ENCODE measurements at regions not wholly inside any gene's neighbourhood (a gene's known extent, or its start where the extent isn't known, plus 50 kb on each side); places are given as distances from the start of the nearest gene placed in this dataset.
"Not testable (repeated sequence)": the region's sequence is repeated elsewhere in the genome, so short reads cannot be mapped to it uniquely, and the experiment has no call there.

DNA sequence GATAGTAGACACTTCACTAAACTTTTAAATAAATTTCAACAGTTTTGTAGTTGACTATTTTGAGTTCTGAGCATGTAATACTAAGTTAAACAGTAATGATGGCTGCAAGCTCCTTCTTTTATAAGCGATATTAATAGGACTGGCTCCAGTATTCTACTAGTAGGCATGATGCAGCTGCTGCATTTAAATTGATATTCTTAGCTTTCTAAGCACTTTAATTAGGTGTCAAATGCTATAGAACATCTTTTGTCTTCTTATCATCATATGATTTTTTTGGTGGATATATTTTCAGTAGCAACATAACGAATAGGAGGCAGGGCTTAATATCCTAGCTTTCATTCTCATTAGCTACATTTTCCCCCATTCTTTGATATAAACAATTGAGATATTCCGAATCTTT lies 141.1 kb downstream of the FBXO4 start:
- no peak for DNase-seq (ENCODE audit: low read depth in 2 of 3, low spot score in 2 of 3)

DNA sequence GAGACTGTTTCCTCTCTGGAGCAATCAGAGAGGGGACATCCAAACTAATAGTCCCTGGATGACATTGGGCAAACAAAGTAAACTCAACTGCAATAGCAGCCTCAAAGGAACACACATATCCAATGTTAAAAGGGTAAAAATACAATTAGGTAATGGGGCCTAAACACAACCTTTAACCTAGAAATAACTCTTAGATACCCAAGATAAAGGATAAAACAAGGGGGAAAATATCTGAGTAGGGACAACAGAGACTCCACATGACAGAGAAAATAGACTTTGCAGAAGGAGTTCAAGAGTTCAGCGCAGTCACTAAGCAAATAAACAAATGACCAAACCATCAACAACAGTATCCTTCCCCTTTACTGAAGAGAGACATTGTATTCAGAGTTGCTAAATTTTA lies 149.3 kb downstream of the FBXO4 start:
- DNase-seq (ENCODE audit: low read depth in 2 of 3, low spot score in 2 of 3) = no peak

DNA sequence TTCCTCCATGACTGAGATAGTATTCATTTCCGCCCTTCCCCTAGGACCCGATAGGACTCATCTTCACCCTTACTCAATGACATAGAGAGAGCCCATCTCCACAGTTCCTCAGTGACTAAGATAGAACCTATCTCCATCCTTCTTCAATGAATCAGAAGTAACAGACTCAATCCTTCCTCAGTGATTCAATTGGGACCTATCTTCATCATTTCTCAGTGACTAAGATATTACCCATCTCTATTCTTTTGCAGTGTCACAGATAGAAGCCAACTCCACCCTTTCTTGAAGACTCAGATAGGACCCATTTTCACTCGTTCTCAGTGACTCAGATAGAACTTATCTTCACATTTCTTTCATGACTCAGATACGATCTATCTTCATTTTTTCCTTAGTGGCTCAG lies 164.6 kb downstream of the FBXO4 start:
- no peak for DNase-seq (ENCODE audit: low read depth in 2 of 3, low spot score in 2 of 3)

DNA sequence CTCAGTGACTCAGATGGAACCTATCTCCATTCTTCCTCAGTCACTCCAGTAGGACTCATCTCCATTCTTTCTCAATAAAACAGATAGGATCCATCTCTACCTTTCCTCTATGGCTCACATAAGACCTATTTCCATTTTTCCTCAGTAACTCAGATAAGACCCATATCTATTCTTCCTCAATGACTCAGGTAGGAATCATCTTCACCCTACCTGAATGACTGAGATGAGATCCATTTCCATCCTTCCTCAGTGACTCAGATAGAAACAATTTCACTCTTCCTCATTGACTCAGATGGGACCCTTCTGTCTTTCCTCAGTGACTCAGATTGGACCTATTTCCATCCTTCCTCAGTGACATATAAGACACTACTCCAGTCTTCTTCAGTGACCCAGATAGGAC lies 165.1 kb downstream of the FBXO4 start:
- no peak for DNase-seq (ENCODE audit: low read depth in 2 of 3, low spot score in 2 of 3)

DNA sequence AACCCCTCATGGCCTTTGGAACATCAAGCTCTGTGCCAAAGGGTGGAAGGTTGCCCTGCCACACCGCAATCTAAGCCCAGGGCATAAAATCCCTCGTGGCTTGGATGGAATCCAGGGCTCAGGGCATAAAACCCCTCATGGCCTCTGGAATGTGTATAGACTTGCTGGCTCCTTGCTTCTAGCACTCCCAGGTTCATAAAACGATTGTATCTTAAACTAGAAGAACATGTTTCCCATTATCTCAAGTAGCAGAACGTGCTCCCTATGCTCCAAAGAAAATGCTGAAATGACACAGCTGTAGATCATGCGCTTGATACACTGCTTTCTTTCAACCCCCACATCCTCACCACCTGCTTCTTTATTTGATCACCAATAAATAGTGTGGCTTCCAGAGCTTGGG lies 174.8 kb downstream of the FBXO4 start:
- DNase-seq (ENCODE audit: low read depth in 2 of 3, low spot score in 2 of 3) = not testable (repeated sequence)

DNA sequence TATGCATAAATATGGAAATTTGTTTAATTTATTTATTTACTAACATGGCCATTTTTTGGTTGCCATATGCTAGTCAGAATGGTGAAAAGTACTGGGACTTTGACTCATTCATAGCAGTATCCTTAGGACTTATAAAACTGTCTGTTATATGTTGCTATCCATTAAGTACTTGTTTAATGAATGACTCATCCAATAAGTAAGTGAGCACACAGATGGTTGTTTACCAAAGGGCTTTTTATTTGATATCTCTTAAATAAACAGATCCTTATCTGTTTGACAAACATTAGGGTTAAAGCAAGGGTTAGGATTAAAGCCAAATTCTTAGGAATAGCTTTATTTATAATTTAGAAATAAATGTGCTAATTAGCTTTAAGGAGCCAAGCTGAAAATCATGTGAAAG lies 183.4 kb downstream of the FBXO4 start:
- no peak for DNase-seq (ENCODE audit: low read depth in 2 of 3, low spot score in 2 of 3)

DNA sequence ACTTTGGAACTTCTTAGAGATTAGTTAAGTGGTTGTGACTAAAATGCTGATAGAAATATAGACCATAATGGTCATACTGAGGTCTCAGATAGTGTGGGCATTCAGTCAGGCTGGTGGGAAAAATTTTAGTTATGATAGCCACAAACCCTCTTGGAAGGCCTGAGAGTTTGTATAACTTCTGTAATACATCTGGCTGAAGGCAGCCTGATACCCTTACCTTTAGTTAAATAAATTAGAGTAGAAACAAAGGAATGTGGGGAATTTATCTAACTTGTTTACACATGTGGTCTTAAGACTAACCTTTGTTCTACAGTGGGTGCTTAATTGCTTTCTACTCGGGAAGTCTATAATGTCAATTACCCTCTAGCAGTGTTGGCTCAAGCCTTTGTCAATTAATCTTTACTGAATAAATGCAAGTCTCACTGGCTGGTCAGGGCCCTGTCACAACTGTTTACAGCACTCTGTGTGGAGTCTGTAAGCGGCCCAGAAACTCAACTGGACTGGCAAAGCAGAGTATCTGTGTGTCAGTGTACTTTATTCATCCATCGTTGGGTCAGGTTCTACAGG lies 184.0 kb downstream of the FBXO4 start:
- no peak for DNase-seq (ENCODE audit: low read depth in 2 of 3, low spot score in 2 of 3)

DNA sequence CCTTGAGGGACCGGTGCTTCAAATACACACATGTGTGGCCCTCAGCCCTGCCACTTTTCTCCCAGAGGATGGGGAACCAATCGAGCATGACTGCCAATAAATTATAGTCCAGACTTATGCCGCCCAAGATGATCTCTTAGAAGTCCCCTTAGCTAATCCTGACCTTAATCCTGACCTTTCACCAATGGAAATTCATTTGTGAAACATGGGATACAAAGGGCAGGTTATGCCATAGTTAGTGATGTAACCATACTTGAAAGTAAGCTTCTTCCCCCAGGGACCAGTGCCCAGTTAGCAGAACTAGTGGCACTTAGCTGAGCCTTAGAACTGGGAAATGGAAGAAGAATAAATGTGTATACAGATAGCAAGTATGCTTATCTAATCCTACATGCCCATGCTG lies 190.6 kb downstream of the FBXO4 start:
- not testable (repeated sequence) for DNase-seq (ENCODE audit: low read depth in 2 of 3, low spot score in 2 of 3)

DNA sequence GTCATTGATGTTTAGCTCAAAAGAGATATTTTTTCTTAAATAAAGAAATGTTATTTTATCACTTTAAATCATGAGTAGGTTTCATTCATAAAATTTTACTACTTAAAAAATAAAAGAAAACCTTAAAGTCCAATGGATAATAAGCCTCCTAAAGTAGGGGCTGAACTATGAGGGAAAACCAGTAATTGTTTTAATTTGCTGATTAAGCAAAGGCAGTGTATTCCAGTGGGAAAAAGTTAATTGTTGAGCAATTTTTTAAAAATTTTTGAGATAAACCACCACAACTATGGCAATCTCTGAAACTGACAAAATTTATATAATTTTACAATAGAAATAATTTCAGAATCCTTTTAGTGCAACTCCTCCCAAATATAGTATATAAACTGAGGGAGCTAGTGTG lies 195.0 kb downstream of the FBXO4 start:
- DNase-seq (ENCODE audit: low read depth in 2 of 3, low spot score in 2 of 3) = no peak

DNA sequence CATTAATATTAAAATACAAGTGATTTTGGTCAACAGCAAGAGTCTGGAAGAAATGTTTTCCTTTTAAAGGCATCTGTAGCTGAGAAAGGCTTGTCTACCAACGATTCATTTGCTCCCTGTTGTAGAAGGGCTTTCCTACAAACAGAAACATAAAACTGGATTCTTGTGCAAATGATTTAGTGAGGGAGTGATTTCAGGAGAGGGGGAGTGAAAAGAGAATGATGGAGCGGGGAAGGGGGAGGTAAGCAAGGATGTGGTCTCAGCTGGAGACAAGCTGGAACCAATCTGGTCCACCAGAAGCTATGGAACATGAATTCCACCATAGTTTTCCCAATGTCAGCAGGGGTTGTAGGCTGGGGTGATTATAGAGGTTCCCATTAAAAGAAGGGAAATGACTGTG lies 196.3 kb downstream of the FBXO4 start:
- DNase-seq (ENCODE audit: low read depth in 2 of 3, low spot score in 2 of 3) = no peak

DNA sequence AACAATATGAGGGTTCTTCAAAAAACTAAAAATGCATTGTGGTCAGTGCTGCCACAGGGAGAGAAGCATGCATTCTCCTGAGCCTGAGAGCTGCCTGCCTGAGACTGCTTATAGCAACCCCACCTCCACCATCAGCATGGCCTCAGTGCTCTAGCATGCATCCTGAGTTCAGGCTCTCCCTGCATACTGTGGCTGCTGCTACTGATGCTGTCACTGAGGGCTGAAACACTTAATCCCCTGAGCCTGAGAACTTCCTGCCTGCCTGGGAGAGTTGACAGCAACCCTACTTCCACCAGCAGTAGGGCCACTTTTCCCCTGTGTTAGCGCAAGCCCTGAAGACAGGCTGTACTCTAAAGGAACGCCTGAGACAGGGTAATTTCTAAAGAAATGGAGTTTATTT lies 206.0 kb downstream of the FBXO4 start:
- no peak for DNase-seq (ENCODE audit: low read depth in 2 of 3, low spot score in 2 of 3)

DNA sequence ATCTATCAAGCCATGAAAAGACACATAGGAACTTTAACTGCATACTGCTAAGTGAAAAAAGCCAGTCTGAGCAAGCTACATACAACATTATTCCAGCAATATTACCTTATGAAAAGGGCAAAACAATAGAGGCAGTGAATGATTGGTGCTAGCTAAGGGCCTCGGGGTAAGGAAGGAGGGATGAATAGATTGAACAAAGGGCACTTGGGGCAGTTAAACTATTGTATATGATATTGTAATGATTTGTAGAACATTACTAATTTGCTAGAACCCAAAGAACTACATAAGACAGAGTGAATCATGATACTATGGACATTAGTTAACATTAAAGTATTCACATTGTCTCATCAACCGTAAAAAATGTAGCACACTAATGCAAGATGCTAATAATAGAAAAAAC lies 218.3 kb downstream of the FBXO4 start:
- no peak for DNase-seq (ENCODE audit: low read depth in 2 of 3, low spot score in 2 of 3)

DNA sequence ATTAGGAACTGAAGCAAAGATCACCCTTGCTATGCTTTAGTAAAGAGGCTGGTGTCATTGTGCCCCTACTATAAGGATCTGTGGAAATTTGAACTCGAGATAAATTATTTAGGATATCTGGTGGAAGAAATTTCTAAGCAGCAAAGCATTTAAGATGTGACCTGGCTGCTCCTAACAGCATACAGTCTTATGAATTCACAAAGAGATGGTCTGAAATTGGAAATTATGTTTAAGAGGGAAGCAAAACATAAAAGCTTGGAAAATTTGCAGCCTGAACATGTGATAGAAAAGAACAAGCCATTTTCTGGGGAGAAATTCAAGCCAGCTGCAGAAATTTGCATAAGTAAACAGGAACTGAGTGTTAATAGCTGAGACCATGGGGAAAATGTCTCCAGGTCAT lies 223.7 kb downstream of the FBXO4 start:
- DNase-seq (ENCODE audit: low read depth in 2 of 3, low spot score in 2 of 3) = no peak

DNA sequence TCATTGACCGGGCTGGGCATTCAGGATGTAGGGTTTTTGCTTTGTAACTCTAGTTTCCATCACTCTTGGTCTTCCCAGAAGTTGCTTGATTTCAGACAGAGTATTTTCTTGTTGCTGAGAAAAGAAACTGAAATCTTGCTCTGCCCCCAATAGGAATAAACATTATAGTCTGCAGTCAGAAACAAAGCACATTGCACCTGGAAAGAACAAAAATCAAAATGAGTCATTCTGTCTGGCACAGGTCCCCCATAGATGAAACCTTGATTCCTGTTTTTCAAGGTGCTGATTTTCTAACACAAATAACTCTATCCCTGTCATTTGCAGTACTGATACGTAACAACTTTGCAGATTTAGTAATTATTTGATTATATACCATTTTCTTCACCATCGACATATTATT lies 232.1 kb downstream of the FBXO4 start:
- no peak for DNase-seq (ENCODE audit: low read depth in 2 of 3, low spot score in 2 of 3)

DNA sequence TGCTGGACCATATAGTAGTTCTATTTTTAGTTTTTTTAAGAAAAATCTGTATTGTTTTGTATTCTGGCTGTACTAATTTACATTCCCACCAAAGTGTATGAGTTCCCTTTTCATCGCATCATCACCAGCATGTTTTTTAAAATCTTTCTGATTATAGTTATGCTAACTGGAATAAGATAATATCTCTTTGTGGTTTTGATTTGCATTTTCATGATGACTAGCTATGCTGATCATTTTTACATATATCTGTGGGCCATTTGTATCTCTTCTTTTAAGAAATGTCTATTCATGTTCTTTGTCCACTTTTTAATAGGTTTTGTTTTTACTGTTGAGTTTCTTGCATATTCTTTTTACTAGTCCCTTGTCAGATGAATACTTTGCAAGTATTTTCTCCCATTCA lies 238.0 kb downstream of the FBXO4 start:
- DNase-seq (ENCODE audit: low read depth in 2 of 3, low spot score in 2 of 3) = no peak

DNA sequence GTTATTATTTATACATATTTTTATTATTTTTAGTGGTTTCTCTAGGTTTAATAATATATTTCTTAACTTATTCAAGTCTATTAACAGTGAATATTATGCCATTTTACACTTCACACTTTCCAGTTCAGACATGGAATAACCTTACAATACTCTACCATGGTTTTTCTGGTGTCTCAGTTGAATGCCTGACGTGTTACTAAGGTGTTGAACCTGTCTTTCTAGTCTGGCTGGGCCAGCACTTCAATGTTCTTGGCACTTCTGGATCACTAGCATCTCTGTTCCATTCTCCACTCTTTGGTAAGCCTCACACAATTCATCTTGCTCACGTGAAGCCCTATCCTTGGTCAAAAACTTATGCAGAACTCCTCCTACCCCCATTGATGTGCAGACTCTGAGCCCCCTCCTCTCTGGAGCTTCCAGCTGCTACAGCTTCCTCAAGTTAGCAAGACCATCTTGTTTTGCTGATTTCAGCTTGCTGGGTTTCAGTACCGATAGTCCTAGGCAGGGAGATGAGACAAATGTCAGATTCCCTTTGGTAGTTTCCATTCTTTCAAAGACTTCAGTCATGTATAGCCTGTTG lies 243.1 kb downstream of the FBXO4 start:
- no peak for DNase-seq (ENCODE audit: low read depth in 2 of 3, low spot score in 2 of 3)

DNA sequence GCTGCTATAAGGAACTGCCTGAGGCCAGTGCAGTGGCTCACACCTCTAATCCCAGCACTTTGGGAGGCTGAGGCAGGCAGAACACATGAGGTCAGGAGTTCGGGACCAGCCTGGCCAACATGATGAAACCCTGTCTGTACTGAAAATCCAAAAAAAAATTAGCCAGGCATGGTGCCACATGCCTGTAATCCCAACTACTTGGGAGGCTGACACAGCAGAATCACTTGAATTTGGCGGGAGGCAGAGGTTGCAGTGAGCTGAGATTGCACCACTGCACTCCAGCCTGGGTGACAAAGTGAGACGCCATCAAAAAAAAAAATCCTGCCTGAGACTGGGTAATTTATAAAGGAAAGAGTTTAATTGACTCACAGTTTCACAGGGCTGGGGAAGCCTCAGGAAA lies 247.1 kb upstream of the GHR start:
- DNase-seq (ENCODE audit: low read depth in 2 of 3, low spot score in 2 of 3) = not testable (repeated sequence)

DNA sequence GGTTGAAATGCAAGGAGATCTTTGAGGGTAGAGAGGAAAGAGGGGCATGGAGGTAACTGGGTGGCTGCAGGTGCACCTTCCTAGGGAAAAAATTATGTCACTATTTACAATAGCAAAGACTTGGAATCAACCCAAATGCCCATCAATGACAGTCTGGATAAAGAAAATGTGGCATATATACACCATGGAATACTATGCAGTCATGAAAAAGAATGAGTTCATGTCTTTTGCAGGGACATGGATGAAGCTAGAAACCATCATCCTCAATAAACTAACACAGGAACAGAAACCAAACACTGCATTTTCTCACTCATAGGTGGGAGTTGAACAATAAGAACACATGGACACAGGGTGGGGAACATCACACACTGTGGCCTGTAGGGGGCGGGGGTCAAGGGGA lies 243.4 kb upstream of the GHR start:
- not testable (repeated sequence) for DNase-seq (ENCODE audit: low read depth in 2 of 3, low spot score in 2 of 3)

DNA sequence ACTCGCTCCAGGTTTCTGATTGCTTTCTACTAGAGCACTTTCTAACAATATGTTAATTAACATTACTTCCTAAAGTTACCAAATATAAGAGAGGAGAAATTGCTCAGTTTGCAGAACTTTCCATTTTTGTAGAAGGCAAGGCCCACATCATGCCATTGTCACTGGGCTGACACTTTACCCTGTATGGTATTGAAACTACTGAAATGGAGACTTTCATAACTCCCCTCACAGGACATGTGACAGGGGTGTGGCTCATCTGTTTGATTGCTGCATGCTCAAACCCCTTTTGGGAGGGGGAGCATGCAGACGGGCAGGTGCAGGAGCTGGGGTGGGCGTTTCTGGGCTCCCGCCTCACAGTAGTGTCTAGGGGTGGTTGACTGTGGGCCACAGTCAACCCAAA lies 206.3 kb upstream of the GHR start:
- DNase-seq (ENCODE audit: low read depth in 2 of 3, low spot score in 2 of 3) = no peak

DNA sequence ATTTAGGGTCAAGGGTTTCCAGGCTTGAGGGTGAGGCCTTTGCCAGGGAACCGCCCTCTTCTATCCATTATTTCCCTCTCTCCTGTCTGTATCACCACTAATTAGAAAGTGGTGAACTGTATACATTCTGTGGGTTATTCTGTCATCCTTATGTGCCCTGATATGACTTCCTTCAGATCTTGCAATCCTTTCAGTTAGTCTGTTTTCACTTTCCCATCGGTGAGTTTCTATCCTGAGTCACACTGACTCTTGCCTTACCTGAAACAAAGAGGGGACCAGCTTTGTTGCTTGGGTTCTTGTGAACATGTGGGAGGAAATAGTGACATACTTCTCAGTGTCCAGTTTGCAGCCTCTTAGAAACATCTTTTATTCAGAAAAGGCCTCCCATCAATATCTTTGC lies 205.4 kb upstream of the GHR start:
- DNase-seq (ENCODE audit: low read depth in 2 of 3, low spot score in 2 of 3) = no peak

DNA sequence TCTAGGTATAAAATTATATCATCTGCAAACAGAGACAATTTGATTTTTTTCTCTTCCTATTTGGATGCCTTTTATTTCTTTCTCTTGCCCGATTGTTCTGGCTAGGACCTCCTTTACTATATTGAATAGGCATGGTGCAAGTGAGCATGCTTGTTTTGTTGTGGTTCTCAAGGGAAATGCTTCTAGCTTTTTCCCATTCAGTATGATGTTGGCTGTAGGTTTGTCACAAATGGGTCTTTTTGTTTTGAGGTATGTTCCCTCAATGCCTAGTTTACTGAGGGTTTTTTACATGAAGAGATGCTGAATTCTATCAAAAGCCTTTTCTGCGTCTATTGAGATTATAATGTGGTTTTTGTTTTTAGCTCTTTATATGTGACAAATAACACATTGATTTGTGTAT lies 198.2 kb upstream of the GHR start:
- DNase-seq (ENCODE audit: low read depth in 2 of 3, low spot score in 2 of 3) = no peak

DNA sequence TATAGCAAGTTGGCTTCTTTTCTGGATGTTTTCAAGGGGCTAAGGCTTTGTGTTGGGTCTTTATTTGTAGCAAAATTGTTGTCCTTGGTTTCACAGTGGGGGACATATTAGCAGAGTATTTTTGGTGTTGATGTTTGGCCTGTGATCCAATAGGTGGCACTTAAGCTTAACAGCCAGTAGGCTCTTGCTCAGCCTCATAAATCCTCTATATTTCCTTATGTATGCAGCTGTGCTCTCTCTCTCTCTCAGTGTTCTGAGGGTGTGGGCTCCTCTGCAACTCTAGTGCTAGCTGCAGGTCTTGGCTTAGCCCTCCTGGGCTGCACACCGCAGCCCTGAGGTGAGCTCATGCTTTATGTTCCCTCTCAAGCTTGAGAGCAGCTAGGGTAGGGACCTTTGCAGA lies 195.0 kb upstream of the GHR start:
- DNase-seq (ENCODE audit: low read depth in 2 of 3, low spot score in 2 of 3) = no peak

DNA sequence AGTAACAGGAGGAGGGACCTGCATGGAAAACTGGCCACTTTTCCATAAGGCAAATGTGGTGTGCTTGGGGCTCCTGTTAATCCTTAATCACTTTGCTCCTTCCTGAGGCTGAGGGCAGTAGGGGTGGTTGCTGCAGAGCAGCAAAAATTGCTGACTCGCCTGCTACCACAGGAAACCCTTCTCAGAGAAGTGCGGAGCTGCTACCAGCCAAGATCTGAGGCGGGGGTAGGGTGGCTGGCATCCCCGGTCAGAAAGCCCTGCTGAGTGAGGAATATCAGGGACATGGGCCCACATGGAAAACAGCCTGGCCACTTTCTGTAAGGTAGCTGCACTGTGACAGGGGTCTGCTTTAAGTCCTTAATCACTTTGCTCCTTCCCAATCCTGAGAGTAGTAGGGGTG lies 192.4 kb upstream of the GHR start:
- no peak for DNase-seq (ENCODE audit: low read depth in 2 of 3, low spot score in 2 of 3)
